OCI-LY1 (cell line): ENCODE measurements at regions not wholly inside any gene's neighbourhood (a gene's known extent, or its start where the extent isn't known, plus 50 kb on each side); places are given as distances from the start of the nearest gene placed in this dataset.

Experiments
- EZH2 ChIP-seq: fragments of 200-600 bp; sonication (generic), shearing (Covaris generic); IDR thresholded peaks from 2 replicates; pipeline ENCODE4 v1.8.0; 2017; ENCODE audit warnings: borderline replicate concordance, mixed run types, mild to moderate bottlenecking, antibody characterized with exemption, low read length, moderate library complexity, mixed read lengths
- TF ChIP-seq, protein P1 (sequence below): fragments of 200-600 bp; sonication (generic), shearing (Covaris generic); IDR thresholded peaks from 2 replicates; pipeline ENCODE4 v1.5.1; 2017; ENCODE audit warnings: mild to moderate bottlenecking, antibody characterized with exemption, low read length, moderate library complexity, mixed read lengths

DNA sequence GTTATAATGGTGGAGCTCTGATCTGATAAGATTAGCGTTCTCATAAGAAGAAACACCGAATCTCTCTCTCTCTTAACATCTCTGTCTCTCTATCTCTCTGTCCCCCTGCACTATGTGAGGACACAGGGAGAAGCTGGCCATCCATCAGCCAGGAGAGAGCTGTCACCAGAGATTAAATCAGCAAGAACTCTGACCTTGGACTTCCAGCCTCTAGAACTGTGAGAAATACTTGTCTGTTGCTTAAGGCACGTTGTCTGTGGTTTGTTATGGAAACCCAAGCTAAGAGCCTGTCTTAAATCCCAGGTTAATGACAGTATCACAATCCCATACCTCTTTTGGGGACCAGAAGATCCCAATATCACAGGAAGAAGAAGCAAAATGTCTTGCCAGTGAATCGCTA lies 132.0 kb upstream of the AKR1E2 start:
- TF ChIP-seq, protein P1, sequence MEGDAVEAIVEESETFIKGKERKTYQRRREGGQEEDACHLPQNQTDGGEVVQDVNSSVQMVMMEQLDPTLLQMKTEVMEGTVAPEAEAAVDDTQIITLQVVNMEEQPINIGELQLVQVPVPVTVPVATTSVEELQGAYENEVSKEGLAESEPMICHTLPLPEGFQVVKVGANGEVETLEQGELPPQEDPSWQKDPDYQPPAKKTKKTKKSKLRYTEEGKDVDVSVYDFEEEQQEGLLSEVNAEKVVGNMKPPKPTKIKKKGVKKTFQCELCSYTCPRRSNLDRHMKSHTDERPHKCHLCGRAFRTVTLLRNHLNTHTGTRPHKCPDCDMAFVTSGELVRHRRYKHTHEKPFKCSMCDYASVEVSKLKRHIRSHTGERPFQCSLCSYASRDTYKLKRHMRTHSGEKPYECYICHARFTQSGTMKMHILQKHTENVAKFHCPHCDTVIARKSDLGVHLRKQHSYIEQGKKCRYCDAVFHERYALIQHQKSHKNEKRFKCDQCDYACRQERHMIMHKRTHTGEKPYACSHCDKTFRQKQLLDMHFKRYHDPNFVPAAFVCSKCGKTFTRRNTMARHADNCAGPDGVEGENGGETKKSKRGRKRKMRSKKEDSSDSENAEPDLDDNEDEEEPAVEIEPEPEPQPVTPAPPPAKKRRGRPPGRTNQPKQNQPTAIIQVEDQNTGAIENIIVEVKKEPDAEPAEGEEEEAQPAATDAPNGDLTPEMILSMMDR = no peak
- TF ChIP-seq EZH2 = no peak
